ENCODE measurements at regions not wholly inside any gene's neighbourhood (a gene's known extent, or its start where the extent isn't known, plus 50 kb on each side); places are given as distances from the start of the nearest gene placed in this dataset.

DNA sequence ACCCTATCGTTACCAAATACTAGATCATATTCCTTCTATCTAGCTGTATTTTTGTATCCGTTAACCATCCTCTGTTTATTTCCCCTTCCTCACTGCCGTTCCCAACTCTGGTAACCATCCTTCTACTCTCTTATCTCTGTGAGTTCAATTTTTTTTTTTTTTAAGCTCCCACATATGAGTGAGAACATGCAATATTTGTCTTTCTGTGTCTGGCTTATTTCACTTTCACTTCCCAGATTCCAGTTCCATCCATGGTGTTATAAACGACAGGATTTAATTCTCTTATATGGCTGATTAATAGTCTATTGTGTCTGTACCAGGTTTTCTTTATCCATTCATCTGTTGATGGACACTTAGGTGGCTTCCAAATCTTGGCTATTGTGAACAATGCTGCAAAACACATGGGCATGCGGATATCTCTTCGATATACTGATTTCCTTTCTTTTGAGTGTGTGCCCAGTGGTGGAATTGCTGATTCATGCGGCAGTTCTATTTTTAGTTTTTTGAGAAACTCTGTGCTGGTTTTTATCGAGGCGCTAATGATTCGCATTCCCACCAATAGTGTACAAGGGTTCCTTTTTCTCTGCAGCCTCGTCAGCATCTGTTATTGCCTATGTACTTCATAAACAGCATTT lies 599.6 kb downstream of the TMEM114 start:
- Histone ChIP-seq H3K27me3 (no peaks in the 10 kb centered on the region), H3K9me3 (replicated peaks in 1 of 3) (no peaks in the 10 kb centered on the region), H3K36me3 (replicated peaks in 1 of 2) (no peaks in the 10 kb centered on the region), H3K27ac (no peak overlapping the region), H3K4me3 (no peak overlapping the region), H3K4me1 (replicated peaks in 1 of 2) (no peaks in the 10 kb centered on the region)
- 60 to 66% (median 63%) methylated on average over 11 of the region's 11 CpGs for WGBS, 4 donors
- intact Hi-C loops (cut with DNase I), result loop anchor here in 1 of 2 donors (10.0 kb wide), 1 partner anchor 46 kb away; no protein-coding TSS in a partner anchor
- no peak for DNase-seq
- TF ChIP-seq, protein P1, sequence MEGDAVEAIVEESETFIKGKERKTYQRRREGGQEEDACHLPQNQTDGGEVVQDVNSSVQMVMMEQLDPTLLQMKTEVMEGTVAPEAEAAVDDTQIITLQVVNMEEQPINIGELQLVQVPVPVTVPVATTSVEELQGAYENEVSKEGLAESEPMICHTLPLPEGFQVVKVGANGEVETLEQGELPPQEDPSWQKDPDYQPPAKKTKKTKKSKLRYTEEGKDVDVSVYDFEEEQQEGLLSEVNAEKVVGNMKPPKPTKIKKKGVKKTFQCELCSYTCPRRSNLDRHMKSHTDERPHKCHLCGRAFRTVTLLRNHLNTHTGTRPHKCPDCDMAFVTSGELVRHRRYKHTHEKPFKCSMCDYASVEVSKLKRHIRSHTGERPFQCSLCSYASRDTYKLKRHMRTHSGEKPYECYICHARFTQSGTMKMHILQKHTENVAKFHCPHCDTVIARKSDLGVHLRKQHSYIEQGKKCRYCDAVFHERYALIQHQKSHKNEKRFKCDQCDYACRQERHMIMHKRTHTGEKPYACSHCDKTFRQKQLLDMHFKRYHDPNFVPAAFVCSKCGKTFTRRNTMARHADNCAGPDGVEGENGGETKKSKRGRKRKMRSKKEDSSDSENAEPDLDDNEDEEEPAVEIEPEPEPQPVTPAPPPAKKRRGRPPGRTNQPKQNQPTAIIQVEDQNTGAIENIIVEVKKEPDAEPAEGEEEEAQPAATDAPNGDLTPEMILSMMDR (IDR thresholded peaks at IDR 0.05), result no peak
- TF ChIP-seq POLR2A (IDR thresholded peaks at IDR 0.05), result no peak

DNA sequence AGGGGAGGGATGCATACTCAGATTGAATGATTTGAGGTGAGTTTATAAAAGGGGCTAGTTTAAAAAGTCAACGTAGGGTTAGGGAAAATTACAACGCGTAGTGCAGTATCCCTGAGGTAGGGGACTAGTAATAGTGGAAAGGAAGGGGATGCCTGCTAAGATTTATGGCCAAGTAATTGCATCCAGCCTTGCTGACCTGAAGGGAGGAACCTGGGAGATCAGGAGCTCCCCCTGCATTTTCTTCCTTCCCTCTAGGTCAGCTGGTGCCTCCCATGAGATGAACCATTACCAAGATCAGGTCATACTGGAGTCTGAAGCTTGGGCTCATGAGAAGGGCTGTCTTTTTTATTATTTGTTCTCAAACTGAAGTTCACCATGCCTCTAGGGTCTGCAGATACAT lies 606.6 kb downstream of the TMEM114 start:
- 29 to 66% (median 35%) methylated on average over 3 of the region's 3 CpGs for WGBS, 4 donors

DNA sequence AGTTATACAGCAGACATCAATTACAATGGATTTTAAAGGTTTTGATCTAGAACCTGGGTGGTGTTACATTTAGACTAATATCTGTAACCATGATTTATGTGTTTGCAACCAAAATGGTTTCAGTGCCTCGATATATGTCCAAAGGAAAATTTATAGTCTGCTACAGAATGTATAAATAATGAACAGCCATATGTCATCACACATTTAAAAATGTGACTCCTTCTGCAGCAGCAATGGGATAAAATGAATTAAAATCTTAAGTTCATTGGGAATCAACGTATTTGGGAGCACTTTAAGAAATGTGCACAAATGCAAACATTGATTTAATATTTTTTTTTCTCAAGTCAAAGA lies 610.2 kb downstream of the TMEM114 start:
- no peaks in the 10 kb centered on the region for H3K9me3 ChIP-seq (replicated peaks in 1 of 3)
- DNase-seq, result no peak
- no peaks in the 10 kb centered on the region for H3K4me1 ChIP-seq (replicated peaks in 1 of 2)
- no peak overlapping the region for H3K4me3 ChIP-seq
- no peak overlapping the region for H3K27ac ChIP-seq
- intact Hi-C loops (cut with DNase I), result no loop called here
- H3K27me3 ChIP-seq, result no peaks in the 10 kb centered on the region
- no peaks in the 10 kb centered on the region for H3K36me3 ChIP-seq (replicated peaks in 1 of 2)
- WGBS, 4 donors, result 24 to 31% (median 27%) methylated on average over 2 of the region's 2 CpGs
- no peak for TF ChIP-seq POLR2A (IDR thresholded peaks at IDR 0.05)
- TF ChIP-seq, protein P1 (IDR thresholded peaks at IDR 0.05), result no peak

More for the DNA sequence above, 606.6 kb downstream of the TMEM114 start:
- Histone ChIP-seq H3K36me3 (replicated peaks in 1 of 2) (no peaks in the 10 kb centered on the region), H3K27ac (no peak overlapping the region), H3K9me3 (replicated peaks in 1 of 3) (no peaks in the 10 kb centered on the region), H3K4me1 (replicated peaks in 1 of 2) (no peaks in the 10 kb centered on the region), H3K27me3 (no peaks in the 10 kb centered on the region), H3K4me3 (no peak overlapping the region)
- TF ChIP-seq, protein P1 (IDR thresholded peaks at IDR 0.05), result no peak
- no peak for TF ChIP-seq POLR2A (IDR thresholded peaks at IDR 0.05)
- no peak for DNase-seq
- intact Hi-C loops (cut with DNase I), result no loop called here

DNA sequence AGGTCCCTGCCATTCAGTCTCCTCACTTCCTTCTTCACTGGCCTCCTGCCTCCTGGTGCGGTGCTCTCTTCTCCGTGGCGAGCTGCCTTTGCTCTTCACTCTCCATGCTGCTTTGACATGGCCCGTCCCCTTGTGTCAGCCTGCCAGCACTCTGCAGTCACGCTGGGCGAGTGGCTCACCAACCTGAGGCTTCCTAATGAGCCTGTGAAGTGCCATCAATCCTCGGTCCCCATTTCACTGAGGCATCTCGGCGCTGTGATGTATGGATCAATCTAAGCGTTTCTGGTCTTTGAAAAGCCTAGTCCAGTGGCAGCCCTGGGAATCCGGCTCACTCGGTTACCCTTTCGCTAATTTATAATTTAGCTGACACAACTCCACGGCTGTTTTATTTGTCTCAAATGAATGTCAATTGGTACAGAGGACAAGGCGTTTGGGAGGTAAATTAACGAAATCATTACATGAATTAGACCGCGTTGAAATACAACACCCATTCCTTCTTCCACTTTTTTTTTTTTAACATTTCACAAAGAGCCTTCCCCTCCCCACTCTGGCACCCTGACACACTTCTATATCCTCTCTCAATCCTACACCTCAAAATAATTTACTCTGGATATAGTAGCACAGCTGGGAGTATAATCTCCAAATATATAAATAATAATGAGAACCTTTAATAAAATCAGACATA lies 610.7 kb downstream of the TMEM114 start:
- Histone ChIP-seq H3K4me1 (replicated peaks in 1 of 2) (no peaks in the 10 kb centered on the region), H3K36me3 (replicated peaks in 1 of 2) (no peaks in the 10 kb centered on the region), H3K9me3 (replicated peaks in 1 of 3) (no peaks in the 10 kb centered on the region), H3K4me3 (no peak overlapping the region), H3K27ac (no peak overlapping the region), H3K27me3 (no peaks in the 10 kb centered on the region)
- intact Hi-C loops (cut with DNase I), result no loop called here
- no peak for TF ChIP-seq POLR2A (IDR thresholded peaks at IDR 0.05)
- TF ChIP-seq, protein P1 (IDR thresholded peaks at IDR 0.05), result no peak
- WGBS, 4 donors, result 46 to 52% (median 50%) methylated on average over 18 of the region's 18 CpGs
- DNase-seq, result no peak

Data from adrenal gland (tissue), 9 donors.